Retinal pigment epithelial cell (primary cell): ENCODE measurements at regions not wholly inside any gene's neighbourhood (a gene's known extent, or its start where the extent isn't known, plus 50 kb on each side); places are given as distances from the start of the nearest gene placed in this dataset.

Source experiments
- DNase-seq: peaks from one replicate; pipeline ENCODE4 v3.0.0-alpha.2; 2010; ENCODE audit warnings: low read depth
- H3K4me3 ChIP-seq: 2 replicates; pipeline ENCODE4 v1.5.1; 2011; ENCODE audit warnings: mild to moderate bottlenecking, low read length, control low read depth, moderate library complexity
- TF ChIP-seq, protein P1 (sequence below): conservative IDR thresholded peaks from 2 replicates; pipeline ENCODE4 v1.5.1; 2011; ENCODE audit warnings: low read depth, low read length, control low read depth, inconsistent platforms

DNA sequence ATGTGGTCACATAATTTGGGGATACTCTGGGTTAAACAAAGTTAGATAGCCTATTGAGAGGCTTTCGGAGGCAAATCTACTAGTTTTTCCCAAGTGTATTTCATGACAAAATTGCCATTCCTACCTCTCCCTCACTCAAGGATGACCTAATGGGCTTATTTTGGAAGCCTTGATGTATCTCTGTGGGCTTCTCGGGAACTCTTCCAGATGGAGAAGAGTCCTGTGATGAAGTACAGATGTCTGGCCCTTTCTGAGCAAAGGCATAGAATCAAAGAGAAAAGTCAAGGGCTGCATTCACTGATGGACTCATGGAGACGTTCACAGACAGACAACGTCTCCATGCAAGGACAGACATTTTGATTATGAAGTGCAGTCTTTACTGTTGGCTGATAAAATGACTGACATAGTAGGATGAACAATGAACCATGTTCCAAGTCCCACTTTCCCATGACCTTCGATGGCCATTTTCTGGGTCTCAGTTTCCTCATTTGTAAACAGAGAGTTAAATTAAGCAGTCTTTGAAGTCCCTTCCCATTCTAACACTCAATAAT, 347.2 kb upstream of the CD180 start:
- TF ChIP-seq, protein P1, sequence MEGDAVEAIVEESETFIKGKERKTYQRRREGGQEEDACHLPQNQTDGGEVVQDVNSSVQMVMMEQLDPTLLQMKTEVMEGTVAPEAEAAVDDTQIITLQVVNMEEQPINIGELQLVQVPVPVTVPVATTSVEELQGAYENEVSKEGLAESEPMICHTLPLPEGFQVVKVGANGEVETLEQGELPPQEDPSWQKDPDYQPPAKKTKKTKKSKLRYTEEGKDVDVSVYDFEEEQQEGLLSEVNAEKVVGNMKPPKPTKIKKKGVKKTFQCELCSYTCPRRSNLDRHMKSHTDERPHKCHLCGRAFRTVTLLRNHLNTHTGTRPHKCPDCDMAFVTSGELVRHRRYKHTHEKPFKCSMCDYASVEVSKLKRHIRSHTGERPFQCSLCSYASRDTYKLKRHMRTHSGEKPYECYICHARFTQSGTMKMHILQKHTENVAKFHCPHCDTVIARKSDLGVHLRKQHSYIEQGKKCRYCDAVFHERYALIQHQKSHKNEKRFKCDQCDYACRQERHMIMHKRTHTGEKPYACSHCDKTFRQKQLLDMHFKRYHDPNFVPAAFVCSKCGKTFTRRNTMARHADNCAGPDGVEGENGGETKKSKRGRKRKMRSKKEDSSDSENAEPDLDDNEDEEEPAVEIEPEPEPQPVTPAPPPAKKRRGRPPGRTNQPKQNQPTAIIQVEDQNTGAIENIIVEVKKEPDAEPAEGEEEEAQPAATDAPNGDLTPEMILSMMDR = no peak
- H3K4me3 ChIP-seq = no peak overlapping the region
- no peak for DNase-seq

- DNase-seq = no peak
Observed at GRCh38 chr5:67542479-67542878, 345.9 kb upstream of the CD180 start.

GRCh38 chr5:67541875-67542274, 345.3 kb upstream of the CD180 start:
- H3K4me3 ChIP-seq = no peak overlapping the region
- TF ChIP-seq, protein P1 = no peak
- no peak for DNase-seq

More at GRCh38 chr5:67542479-67542878, 345.9 kb upstream of the CD180 start:
- H3K4me3 ChIP-seq = no peak overlapping the region
- TF ChIP-seq, protein P1 = no peak

DNA sequence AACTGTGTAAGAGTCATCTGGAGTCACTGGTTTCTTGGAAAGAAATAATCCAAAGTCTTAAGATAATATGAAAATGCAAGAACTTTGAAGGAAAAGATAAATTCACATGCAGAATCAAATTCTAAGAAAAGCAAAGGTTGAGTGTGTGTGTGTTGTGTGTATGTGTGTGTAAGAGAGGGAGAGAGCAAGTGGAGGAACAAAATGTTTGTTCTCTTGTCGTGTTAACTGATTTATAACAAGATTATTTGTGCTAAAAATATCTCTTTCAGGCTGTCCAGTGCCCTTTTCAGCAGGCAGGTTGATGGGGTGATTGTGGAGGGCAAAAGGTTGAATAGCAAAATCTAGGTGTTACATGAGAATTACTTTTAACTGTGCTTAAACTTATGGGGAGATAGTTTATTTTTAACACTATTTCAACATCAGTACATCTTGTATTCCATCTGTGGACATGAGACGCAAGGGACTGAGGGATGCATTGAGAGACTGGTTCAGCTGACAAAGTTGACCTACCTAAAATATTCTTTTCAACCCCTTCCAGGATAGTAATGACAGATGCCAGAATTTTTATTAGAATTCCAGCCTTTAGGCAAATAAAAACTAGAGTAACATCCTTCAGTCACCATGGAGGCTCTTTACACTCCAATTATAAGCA, 342.4 kb upstream of the CD180 start:
- no peak overlapping the region for H3K4me3 ChIP-seq
- TF ChIP-seq, protein P1 = no peak
- no peak for DNase-seq

- TF ChIP-seq, protein P1 = no peak
- DNase-seq = no peak
- H3K4me3 ChIP-seq = no peak overlapping the region
Observed at GRCh38 chr5:67537439-67538148, 341.0 kb upstream of the CD180 start.

DNA sequence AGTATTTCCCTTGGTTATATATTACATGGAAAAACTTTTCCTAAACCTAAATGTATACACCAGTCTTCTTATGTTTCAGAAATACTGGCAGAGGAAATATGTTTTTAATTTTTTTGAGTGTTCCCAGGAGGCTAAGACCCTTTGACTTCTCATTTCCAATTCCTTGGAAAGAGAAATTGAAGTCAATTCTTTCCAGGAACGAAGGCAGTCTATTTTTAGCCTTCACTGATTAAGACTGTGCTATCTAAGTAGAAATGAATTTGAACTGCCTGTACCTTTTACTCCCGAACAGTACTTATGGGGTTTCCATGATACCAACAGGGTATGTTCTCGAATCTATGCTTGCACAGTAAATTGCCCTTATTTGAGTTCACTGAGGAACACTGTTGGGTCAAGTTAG, 340.3 kb upstream of the CD180 start:
- H3K4me3 ChIP-seq = no peak overlapping the region
- TF ChIP-seq, protein P1 = no peak
- DNase-seq = no peak
